GM21786 (cell line): ENCODE measurements at regions not wholly inside any gene's neighbourhood (a gene's known extent, or its start where the extent isn't known, plus 50 kb on each side); places are given as distances from the start of the nearest gene placed in this dataset.

Experiments used
- ATAC-seq: cut with Tn5 transposase; IDR thresholded peaks from one replicate; pipeline ENCODE4 v1.9.1; 2021; ENCODE audit not compliant: unreplicated experiment

DNA sequence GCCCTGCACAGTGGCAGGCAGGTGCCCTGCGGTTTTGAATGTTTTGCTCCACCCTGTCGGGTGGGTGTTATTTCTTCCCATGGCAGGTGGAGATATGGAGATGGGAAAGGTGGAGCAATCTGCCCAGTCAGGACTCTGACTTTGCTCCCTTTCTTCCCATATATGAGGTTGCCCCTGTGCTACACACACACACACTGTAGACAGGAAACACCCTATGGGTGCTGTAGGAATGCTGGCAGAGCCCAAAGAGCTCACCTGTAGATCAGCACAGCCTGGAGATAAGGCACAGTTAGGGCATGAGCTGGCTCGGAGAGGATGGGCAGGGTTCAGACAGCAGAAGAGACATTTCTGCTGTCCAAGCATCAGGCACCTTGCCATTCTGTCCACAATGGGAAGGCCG, 246.0 kb upstream of the AJAP1 start:
- ATAC-seq = no peak

DNA sequence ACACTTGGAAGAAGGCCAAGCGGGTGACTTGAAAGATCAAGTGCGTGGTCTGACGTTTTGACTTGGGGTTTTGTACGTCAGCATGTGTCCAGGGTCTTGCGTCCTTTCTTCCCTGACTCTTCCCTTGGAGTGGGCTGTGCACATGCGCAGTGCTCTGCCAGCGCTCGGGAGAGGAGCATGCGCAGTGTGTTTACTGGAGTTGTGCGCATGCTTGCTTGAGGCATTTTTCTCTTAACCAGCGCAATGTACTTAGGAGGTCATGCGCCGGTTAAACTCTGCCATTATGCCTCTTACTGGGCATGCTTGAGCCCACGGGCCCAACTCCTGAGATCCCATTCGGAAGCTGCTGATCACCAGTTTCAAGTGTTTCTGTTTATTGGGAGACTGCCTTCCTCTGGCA, 242.5 kb upstream of the AJAP1 start:
- no peak for ATAC-seq

DNA sequence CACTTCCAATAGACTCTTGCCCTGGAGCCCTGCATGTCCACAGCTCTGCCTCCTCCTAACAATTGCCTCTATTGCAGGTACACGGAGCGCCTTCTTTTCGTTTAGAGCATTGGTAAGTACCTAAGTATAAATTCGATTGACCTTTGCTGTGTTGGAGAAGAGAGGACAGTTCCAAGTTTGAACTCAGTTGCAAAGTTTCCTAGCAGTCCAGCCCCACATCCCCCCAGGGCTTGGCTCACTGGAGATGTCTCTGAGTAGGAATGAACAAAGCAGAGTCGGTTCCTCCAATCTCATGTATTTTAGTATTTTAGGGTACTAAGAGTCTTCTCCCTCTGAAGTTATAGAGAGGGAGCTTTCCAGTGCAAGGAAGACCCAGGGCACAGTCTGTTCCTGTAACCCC, 238.9 kb upstream of the AJAP1 start:
- ATAC-seq = no peak

GRCh38 chr1:4416189-4416588, 238.2 kb upstream of the AJAP1 start:
- ATAC-seq = no peak

DNA sequence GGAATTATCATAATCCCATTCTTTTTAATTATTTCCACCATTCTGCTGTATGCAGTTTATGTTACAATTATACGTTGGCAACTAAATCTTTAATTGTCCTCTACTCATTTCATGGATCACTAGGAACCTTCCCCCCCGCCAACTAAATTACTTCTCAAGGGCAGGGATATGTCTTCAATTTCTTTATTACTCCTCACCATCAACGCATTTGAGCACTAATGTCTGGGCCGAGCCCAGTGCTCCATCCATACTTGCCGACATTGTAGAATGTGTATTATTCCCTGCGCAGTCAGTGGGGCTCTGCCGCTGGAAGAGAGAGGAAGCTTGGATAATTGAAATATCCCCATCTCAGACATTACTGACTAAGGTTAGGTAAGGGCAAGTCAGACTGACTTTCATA, 236.4 kb upstream of the AJAP1 start:
- no peak for ATAC-seq

DNA sequence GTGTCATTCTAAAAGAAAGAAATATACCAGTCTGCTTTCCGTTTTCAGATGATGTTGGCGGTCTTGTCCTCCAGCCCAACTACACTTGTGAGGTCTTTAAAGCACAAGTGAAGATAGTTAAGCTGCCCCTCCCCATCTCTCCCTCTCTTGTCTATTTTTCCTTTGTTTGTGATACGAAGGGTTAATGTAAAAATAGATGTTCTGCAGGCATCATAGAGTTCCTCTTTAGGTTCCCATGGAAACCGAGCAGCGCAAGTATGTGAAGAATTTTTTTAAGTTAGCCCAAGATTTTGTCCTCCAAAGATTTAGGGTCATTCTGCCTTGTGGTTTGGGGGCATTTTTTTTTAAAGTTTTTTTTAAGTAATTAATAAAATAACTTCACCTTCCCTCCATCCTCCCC, 232.4 kb upstream of the AJAP1 start:
- ATAC-seq = no peak

DNA sequence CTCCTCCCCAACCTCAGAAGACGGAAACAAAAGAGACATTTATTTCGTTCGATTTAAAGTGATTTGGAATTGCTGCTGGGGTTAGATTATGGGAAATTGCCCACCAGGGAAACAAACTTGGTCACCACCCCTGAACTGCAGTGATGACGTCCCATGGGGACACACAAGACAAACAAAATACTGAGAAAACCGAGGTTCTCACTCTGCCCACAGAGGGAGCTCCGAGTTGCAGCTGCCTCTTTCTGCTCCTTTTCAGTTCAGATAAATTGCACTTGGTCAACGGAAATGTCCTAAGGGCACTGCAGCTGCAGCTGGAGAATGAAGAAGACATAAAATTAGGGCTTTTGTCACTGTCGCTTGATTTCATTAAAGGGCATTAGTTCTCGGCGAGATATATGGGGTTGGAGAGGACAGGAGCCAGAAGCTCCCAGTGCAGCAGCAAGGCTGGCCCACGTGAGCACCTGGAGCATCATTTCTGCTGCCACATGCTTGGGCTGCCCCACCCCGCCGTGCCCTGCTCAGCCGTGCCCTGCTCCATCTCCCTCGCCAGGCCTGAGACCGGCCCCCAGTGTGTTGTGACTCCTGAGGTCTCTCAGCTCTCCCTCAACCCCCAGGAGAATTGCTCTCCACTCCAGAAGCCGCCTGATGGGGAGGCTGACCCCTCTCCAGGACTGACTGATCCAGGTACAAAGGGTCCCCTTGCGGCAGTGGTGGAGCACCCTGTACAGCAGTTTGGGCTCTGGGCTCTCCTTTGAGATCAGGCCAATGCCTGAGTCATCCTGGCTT, 231.7 kb upstream of the AJAP1 start:
- no peak for ATAC-seq

- no peak for ATAC-seq
Measured at GRCh38 chr1:4424254-4424653, 230.2 kb upstream of the AJAP1 start.

- no peak for ATAC-seq
Measured at GRCh38 chr1:4424766-4425165, 229.6 kb upstream of the AJAP1 start.

- no peak for ATAC-seq
Measured at GRCh38 chr1:4425892-4426291, 228.5 kb upstream of the AJAP1 start.

DNA sequence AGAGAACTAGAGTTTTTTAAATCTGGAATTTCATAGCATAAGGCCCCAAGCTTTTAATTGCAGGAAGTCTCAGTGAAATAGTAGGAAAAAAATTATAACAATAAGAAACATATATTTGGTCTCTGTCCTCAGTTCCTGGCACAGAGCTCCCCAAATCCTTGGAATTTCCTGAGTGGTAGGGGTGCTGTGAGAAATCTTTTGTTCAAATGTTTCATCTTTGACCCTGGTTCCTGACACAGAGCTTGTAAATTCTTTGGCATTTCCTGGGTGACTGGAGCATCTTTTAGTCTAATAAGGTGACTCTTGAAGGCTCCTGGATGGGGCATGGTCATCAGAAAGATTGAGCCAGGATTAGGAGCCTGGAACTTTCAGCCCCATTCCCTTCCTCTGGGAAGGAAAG, 225.7 kb upstream of the AJAP1 start:
- ATAC-seq = no peak

DNA sequence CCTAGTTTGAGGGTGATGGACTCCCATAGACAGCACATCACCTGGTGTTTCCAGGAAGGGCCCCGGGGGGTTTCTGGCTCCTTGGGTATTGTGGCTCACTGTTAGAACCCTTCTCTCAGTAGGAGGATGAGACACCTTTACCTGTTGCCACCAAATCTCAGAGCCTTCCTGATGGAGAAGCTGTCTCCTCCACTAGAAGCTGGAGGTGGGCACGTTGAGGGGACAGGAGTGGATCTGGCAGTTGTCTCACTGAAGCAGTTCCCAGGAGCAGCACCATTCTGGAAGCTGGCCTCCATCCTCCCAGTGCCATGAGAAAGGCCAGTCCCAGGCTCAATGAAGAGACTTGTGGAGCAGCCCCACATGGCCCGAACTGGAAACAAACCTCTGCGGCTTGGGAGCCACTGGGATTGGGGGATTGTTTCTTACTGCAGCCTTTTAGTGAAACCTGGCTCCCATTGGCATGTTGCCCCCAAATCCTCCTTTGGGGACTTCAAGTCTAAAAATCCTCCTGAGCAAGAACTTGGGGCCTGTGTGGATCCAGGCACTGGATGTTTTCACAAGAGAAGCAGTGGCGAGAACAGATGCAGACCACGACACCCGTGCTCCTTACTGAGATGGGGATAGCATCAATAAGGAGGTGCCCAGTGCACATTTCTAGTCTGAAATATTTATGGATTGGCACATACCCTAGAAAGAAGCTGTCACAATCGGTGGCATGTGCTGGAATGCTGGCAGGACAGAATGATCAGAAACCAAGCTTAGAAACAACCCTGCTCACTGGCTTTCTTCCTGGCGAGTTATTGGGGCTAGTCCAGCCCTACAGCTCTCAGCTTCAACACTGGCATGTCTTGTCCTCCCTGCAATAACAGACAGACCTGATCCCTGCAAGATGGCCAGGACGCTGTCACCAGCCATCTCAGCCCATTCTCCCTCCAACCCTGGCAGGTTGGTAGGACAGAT, 223.7 kb upstream of the AJAP1 start:
- no peak for ATAC-seq

- no peak for ATAC-seq
Measured at GRCh38 chr1:4431491-4431890, 222.9 kb upstream of the AJAP1 start.

DNA sequence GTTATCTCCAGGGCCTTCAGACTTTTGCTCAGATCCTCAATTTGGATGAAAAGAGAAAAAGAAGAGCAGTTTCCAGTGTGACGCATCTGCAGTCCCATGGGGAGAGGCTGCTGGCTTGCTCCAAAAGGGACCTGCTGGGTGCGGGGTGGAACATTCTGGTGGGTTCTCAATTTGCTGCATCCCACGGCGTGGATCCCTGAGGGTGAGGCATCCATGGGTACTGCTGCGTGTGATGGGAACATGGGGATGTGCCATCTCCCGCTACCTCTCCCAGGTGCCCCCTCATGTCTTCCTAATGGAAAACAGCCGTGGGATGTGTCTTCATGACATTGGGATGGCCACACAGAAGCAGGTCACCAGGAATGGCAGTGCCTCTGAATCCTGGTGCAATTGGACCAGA, 221.3 kb upstream of the AJAP1 start:
- ATAC-seq = no peak

DNA sequence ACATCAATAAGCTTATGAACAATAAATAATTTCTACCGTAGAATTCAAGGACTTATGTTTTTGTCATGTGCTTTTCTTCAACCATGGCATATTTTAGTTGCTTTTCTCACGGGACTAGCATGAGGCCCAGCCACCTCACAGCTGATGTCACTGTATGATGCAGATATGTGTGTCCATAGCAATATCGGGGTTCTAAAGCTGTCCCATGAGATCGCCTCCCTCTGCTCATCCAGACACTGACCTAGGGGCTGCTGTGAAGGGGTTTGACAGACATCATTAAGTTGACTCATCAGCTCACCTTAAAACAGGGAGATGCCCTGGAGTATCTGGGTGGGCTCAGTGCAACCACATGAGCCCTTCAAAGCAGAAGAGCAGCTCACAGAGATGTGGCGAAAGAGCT, 210.3 kb upstream of the AJAP1 start:
- ATAC-seq = no peak

GRCh38 chr1:4447778-4448420, 206.5 kb upstream of the AJAP1 start:
- ATAC-seq = no peak

DNA sequence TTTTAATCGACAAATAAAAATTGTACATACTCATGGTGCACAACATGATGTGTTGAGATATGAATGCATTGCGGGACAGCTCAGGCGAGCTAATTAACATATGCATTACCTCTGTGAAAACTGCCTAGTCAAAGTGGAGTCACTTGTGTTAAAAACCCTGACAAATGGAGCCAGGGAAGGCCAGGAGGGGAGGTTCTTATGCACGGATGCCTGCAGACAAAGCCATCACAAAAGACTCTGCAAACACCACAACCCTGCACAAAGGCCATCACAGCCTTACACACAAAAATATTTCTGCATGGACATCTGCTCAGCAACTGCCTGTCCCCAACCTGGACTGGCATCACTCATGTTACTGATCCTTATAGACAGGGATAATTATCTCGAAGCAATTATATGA, 204.4 kb upstream of the AJAP1 start:
- no peak for ATAC-seq

GRCh38 chr1:4452701-4453100, 201.7 kb upstream of the AJAP1 start:
- no peak for ATAC-seq

DNA sequence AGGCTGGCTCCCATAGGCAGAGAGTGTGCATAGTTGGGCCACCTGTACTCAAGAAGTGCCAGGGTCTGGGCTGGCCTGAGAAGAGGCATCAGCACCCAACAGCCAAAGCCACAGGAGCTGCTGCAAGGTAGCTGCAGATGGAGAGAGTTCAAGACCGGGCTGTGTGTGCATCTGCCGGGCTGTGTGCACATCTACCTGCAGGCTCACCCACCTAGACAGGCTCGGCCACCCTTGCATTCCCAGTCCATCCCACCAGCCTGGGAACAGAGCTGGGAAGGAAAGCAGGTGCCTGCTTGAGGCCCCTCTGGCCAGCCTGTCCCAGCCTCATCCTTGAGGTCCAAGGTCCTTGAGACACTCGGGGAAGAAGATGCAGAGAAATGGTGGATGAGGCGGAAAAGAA, 194.4 kb upstream of the AJAP1 start:
- no peak for ATAC-seq

DNA sequence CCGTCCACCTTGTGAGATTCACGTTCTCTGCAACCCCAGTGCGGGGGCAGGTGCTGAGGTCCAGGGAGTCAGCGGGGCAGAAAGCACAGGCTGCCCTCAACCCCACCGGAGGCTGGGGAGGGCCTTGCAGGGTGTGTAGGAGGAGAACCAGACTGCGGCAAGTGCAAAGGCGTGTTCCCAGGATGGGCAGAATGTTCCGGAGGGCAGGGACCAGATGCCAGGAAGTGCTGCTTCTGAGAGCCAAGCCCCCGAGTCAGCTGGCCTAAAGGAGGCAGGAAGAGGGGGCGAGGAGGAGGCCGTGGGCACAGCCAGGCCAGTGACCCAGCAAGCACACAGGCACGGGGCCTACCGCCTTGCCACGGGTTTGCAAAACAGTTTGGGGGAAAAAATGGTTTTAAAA, 193.8 kb upstream of the AJAP1 start:
- ATAC-seq = no peak

GRCh38 chr1:4461726-4462290, 192.6 kb upstream of the AJAP1 start:
- no peak for ATAC-seq
